ENCODE measurements at regions not wholly inside any gene's neighbourhood (a gene's known extent, or its start where the extent isn't known, plus 50 kb on each side); places are given as distances from the start of the nearest gene placed in this dataset.

DNA sequence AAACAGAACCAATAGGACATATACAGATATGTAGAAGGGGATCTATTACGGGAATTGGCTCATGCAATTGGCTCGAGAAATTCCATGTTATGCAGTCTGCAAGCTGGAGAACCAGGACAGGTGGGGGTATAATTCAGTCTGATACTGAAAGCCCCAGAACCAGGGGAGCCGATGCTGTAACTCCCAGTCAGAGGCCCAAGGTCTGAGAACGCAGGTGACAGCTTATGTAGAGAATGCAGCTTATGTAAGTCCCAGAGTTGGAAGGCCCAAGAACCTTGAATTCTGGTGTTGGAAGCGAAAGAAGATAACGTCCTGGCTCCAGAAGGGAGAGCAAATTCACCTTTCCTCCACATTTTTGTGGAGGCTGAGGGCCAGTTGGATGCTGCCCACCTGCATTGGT lies 62.7 kb downstream of the CCNL1 start:
- in situ Hi-C loops (cut with HindIII; ENCODE audit: low pct_ligation_motif_present, low sequenced_read_pairs) = loop anchor here (25.0 kb wide), 2 partner anchors 410 to 585 kb away; no protein-coding TSS in a partner anchor
- no peak overlapping the region for H3K27ac ChIP-seq
- no peak overlapping the region for H3K4me3 ChIP-seq (ENCODE audit: low read depth, low read length)
- TF ChIP-seq, protein P1, sequence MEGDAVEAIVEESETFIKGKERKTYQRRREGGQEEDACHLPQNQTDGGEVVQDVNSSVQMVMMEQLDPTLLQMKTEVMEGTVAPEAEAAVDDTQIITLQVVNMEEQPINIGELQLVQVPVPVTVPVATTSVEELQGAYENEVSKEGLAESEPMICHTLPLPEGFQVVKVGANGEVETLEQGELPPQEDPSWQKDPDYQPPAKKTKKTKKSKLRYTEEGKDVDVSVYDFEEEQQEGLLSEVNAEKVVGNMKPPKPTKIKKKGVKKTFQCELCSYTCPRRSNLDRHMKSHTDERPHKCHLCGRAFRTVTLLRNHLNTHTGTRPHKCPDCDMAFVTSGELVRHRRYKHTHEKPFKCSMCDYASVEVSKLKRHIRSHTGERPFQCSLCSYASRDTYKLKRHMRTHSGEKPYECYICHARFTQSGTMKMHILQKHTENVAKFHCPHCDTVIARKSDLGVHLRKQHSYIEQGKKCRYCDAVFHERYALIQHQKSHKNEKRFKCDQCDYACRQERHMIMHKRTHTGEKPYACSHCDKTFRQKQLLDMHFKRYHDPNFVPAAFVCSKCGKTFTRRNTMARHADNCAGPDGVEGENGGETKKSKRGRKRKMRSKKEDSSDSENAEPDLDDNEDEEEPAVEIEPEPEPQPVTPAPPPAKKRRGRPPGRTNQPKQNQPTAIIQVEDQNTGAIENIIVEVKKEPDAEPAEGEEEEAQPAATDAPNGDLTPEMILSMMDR (IDR thresholded peaks at IDR 0.05; ENCODE audit: low read depth, low read length, missing control alignments) = no peak
- no peaks in the 10 kb centered on the region for H3K36me3 ChIP-seq (replicated peaks)
- DNase-seq = no peak
- no peaks in the 10 kb centered on the region for H3K27me3 ChIP-seq (replicated peaks)

DNA sequence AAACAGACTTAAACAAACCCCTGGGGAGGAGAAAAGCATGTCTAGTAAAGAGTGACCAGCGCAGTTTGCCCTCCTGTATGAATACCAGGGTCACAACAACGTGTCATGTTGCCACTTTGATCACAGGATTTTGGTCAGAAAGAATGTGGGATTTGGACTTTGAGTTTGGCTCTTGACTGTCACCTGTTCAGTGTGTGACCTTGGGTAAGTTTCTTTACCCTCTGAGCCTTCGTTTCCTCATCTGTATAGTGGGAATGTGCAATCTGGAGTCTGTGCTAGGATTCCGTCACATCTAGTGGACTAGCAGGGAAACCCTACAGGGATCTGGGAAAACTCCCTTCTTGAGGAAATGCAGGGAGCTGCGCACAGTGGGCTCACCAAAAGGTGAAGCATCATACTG lies 63.6 kb downstream of the CCNL1 start:
- H3K36me3 ChIP-seq (replicated peaks) = no peaks in the 10 kb centered on the region
- no peak for DNase-seq
- in situ Hi-C loops (cut with HindIII; ENCODE audit: low pct_ligation_motif_present, low sequenced_read_pairs) = loop anchor here (25.0 kb wide), 2 partner anchors 409 to 584 kb away; no protein-coding TSS in a partner anchor
- no peaks in the 10 kb centered on the region for H3K27me3 ChIP-seq (replicated peaks)
- no peak overlapping the region for H3K27ac ChIP-seq
- no peak overlapping the region for H3K4me3 ChIP-seq (ENCODE audit: low read depth, low read length)
- TF ChIP-seq, protein P1 (IDR thresholded peaks at IDR 0.05; ENCODE audit: low read depth, low read length, missing control alignments) = no peak

Measured in brain microvascular endothelial cell (primary cell).